ENCODE measurements at regions not wholly inside any gene's neighbourhood (a gene's known extent, or its start where the extent isn't known, plus 50 kb on each side); places are given as distances from the start of the nearest gene placed in this dataset.
"Not testable (repeated sequence)": the region's sequence is repeated elsewhere in the genome, so short reads cannot be mapped to it uniquely, and the experiment has no call there.

- 73 to 76% methylated on average over 6 of the region's 6 CpGs for WGBS, 2 donors
- H3K27ac ChIP-seq = no peak overlapping the region
- intact Hi-C loops (cut with DNase I) = no loop called here
- no peak for TF ChIP-seq POLR2A (IDR thresholded peaks at IDR 0.05)
- H3K4me1 ChIP-seq = no peaks in the 10 kb centered on the region
- H3K27me3 ChIP-seq = no peaks in the 10 kb centered on the region
- H3K4me3 ChIP-seq = no peak overlapping the region
- ATAC-seq (no peak), DNase-seq (no peak)
- no peaks in the 10 kb centered on the region for H3K36me3 ChIP-seq (replicated peaks in 1 of 2; ENCODE audit: insufficient read depth in 1 of 2, low read depth in 2 of 2)
- H3K9me3 ChIP-seq = peaks cover 0 to 13% (median 0%) of the 10 kb centered on the region in 3 donors
Measured at GRCh38 chr4:28010577-28011240, 1150.1 kb downstream of the STIM2 start.

GRCh38 chr4:28014469-28014868 is 1153.8 kb downstream of the STIM2 start:
- intact Hi-C loops (cut with DNase I) = no loop called here
- H3K36me3 ChIP-seq (replicated peaks in 1 of 2; ENCODE audit: insufficient read depth in 1 of 2, low read depth in 2 of 2) = no peaks in the 10 kb centered on the region
- ATAC-seq (no peak), DNase-seq (no peak)
- no peak overlapping the region for H3K4me3 ChIP-seq
- H3K4me1 ChIP-seq = no peaks in the 10 kb centered on the region
- 72% methylated on average over 4 of the region's 4 CpGs; no CpG with 5 or more reads in 1 of the 2 donors for WGBS, 2 donors
- H3K27me3 ChIP-seq = no peaks in the 10 kb centered on the region
- TF ChIP-seq CTCF (IDR thresholded peaks at IDR 0.05) (no peak), POLR2A (IDR thresholded peaks at IDR 0.05) (no peak)
- peaks cover 0 to 13% (median 0%) of the 10 kb centered on the region in 3 donors for H3K9me3 ChIP-seq
- no peak overlapping the region for H3K27ac ChIP-seq

- H3K36me3 ChIP-seq (replicated peaks in 1 of 2; ENCODE audit: insufficient read depth in 1 of 2, low read depth in 2 of 2) = no peaks in the 10 kb centered on the region
- WGBS, 2 donors = 50 to 56% methylated on average over 2 of the region's 2 CpGs
- TF ChIP-seq POLR2A (IDR thresholded peaks at IDR 0.05) = no peak
- no peak for TF ChIP-seq CTCF (IDR thresholded peaks at IDR 0.05)
- DNase-seq = no peak
- intact Hi-C loops (cut with DNase I) = no loop called here
- no peaks in the 10 kb centered on the region for H3K4me1 ChIP-seq
- no peak overlapping the region for H3K4me3 ChIP-seq
- no peak for ATAC-seq
- H3K9me3 ChIP-seq = peaks cover 0 to 13% (median 0%) of the 10 kb centered on the region in 3 donors
- no peaks in the 10 kb centered on the region for H3K27me3 ChIP-seq
- no peak overlapping the region for H3K27ac ChIP-seq
Measured at GRCh38 chr4:28015996-28016395, 1155.4 kb downstream of the STIM2 start.

- H3K4me3 ChIP-seq; intact Hi-C loops (cut with DNase I); H3K9me3 ChIP-seq; H3K36me3 ChIP-seq (replicated peaks in 1 of 2; ENCODE audit: insufficient read depth in 1 of 2, low read depth in 2 of 2); H3K27me3 ChIP-seq; H3K4me1 ChIP-seq; ATAC-seq; DNase-seq; H3K27ac ChIP-seq: not testable (repeated sequence)
- WGBS, 2 donors = 56 to 69% methylated on average over 6 of the region's 6 CpGs
Measured at GRCh38 chr4:28038253-28038652, 1177.6 kb downstream of the STIM2 start.

GRCh38 chr4:28062562-28062961 is 1201.9 kb downstream of the STIM2 start:
- Histone ChIP-seq H3K27me3 (no peaks in the 10 kb centered on the region), H3K36me3 (replicated peaks in 1 of 2; ENCODE audit: insufficient read depth in 1 of 2, low read depth in 2 of 2) (no peaks in the 10 kb centered on the region), H3K9me3 (no peaks in the 10 kb centered on the region), H3K4me3 (no peak overlapping the region), H3K27ac (no peak overlapping the region), H3K4me1 (no peaks in the 10 kb centered on the region)
- no peak for ATAC-seq
- WGBS, 2 donors = 39 to 45% methylated on average over 3 of the region's 3 CpGs
- no peak for DNase-seq
- intact Hi-C loops (cut with DNase I) = no loop called here
- TF ChIP-seq POLR2A (IDR thresholded peaks at IDR 0.05) (no peak), CTCF (IDR thresholded peaks at IDR 0.05) (no peak)

Measured in body of pancreas (tissue), 4 donors.